ENCODE measurements at regions not wholly inside any gene's neighbourhood (a gene's known extent, or its start where the extent isn't known, plus 50 kb on each side); places are given as distances from the start of the nearest gene placed in this dataset.
"Not testable (repeated sequence)": the region's sequence is repeated elsewhere in the genome, so short reads cannot be mapped to it uniquely, and the experiment has no call there.

- no peak overlapping the region for H3K23ac ChIP-seq (ENCODE audit: insufficient read length, low read depth, low read length)
- H3K4me1 ChIP-seq (ENCODE audit: insufficient read depth, low read length): peaks cover 7% of the 10 kb centered on the region; the same call in 1 of the 2 replicates
- H2AFZ ChIP-seq (ENCODE audit: low read length): no peak overlapping the region
- H3K4ac ChIP-seq (ENCODE audit: low read depth, low read length): no peak overlapping the region
- H3K9me3 ChIP-seq (ENCODE audit: control insufficient read depth, low read depth, low read length): no peaks in the 10 kb centered on the region
- H2BK20ac ChIP-seq (ENCODE audit: low read depth, low read length, poor library complexity, severe bottlenecking): no peak overlapping the region
- no peak overlapping the region for H4K8ac ChIP-seq (replicated peaks; ENCODE audit: insufficient read length, low read depth, low read length)
- H2BK12ac ChIP-seq (ENCODE audit: insufficient read length, low read depth, low read length): no peak overlapping the region
- TF ChIP-seq, protein P1, sequence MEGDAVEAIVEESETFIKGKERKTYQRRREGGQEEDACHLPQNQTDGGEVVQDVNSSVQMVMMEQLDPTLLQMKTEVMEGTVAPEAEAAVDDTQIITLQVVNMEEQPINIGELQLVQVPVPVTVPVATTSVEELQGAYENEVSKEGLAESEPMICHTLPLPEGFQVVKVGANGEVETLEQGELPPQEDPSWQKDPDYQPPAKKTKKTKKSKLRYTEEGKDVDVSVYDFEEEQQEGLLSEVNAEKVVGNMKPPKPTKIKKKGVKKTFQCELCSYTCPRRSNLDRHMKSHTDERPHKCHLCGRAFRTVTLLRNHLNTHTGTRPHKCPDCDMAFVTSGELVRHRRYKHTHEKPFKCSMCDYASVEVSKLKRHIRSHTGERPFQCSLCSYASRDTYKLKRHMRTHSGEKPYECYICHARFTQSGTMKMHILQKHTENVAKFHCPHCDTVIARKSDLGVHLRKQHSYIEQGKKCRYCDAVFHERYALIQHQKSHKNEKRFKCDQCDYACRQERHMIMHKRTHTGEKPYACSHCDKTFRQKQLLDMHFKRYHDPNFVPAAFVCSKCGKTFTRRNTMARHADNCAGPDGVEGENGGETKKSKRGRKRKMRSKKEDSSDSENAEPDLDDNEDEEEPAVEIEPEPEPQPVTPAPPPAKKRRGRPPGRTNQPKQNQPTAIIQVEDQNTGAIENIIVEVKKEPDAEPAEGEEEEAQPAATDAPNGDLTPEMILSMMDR (conservative IDR thresholded peaks at IDR 0.05): no peak
- Mint-ChIP-seq H3K27me3 (ENCODE audit: low read depth) (no peaks in the 10 kb centered on the region), H3K4me1 (peaks cover 11% of the 10 kb centered on the region in 2 experiments), H3K9me3 (peaks cover 0 to 3% of the 10 kb centered on the region in 2 experiments; a peak in 1 of 5 replicates), H3K27ac (no peak overlapping the region), H3K36me3 (ENCODE audit: insufficient read depth in 1 of 3, low read depth in 3 of 3) (no peaks in the 10 kb centered on the region), H3K4me3 (no peak overlapping the region)
- DNase-seq: no peak
- H2BK5ac ChIP-seq (ENCODE audit: insufficient read length, low read length): no peak overlapping the region
- H2AK5ac ChIP-seq (ENCODE audit: insufficient read length, low read length): no peak overlapping the region
- no peaks in the 10 kb centered on the region for H3K79me2 ChIP-seq (ENCODE audit: insufficient read depth, low read length)
- WGBS (ENCODE audit: extremely low coverage, insufficient read length, low lambda C conversion rate): no CpG with 5 or more reads among the region's 6 CpGs
- no peak overlapping the region for H4K91ac ChIP-seq (ENCODE audit: insufficient read length, low read depth, low read length)
- no peak overlapping the region for H3K27ac ChIP-seq (ENCODE audit: insufficient read length, low read depth, low read length)
- H2BK120ac ChIP-seq (ENCODE audit: low read depth, low read length, poor library complexity, severe bottlenecking): no peak overlapping the region
- H2BK15ac ChIP-seq (ENCODE audit: low read depth, low read length): no peak overlapping the region
- H3K56ac ChIP-seq (ENCODE audit: insufficient read length, low read depth, low read length): no peak overlapping the region
- no peak overlapping the region for H3K18ac ChIP-seq (ENCODE audit: insufficient read length, low read depth, low read length)
- H3K27me3 ChIP-seq (ENCODE audit: insufficient read depth, low read length): no peaks in the 10 kb centered on the region
- no peak overlapping the region for H4K5ac ChIP-seq (ENCODE audit: insufficient read length, low read depth, low read length)
- no peak overlapping the region for H3K4me2 ChIP-seq (ENCODE audit: insufficient read depth, insufficient read length, low read length)
- no peak overlapping the region for H3T11ph ChIP-seq (ENCODE audit: low read length)
- H3K9ac ChIP-seq (ENCODE audit: extremely low read depth, insufficient read length, low read length): no peak overlapping the region
- no peaks in the 10 kb centered on the region for H4K20me1 ChIP-seq (ENCODE audit: control insufficient read depth, insufficient read depth, insufficient read length)
- H3K79me1 ChIP-seq (ENCODE audit: insufficient read depth, low read depth, low read length, poor library complexity, severe bottlenecking): no peaks in the 10 kb centered on the region
- H3K14ac ChIP-seq (ENCODE audit: insufficient read depth, low read length): no peak overlapping the region
- no peaks in the 10 kb centered on the region for H3K23me2 ChIP-seq (ENCODE audit: insufficient read length, low read depth, low read length, poor library complexity, severe bottlenecking)
These were observed 85.9 kb upstream of the PARP8 start for GRCh38 chr5:50580506-50580905.

DNA sequence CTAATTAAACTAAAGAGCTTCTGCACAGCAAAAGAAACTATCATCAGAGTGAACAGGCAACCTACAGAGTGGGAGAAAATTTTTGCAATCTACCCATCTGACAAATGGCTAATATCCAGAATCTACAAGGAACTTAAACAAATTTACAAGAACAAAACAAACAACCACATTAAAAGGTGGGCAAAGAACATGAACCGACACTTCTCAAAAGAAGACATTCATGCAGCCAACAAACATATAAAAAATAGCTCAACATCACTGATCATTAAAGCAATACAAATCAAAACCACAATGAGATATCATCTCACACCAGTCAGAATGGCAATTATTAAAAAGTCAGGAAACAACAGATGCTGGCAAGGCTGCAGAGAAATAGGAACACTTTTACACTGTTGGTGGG is 84.6 kb upstream of the PARP8 start:
- not testable (repeated sequence) for H2AK5ac ChIP-seq (ENCODE audit: insufficient read length, low read length); H4K20me1 ChIP-seq (ENCODE audit: control insufficient read depth, insufficient read depth, insufficient read length); H3K9me3 Mint-ChIP-seq; H3K18ac ChIP-seq (ENCODE audit: insufficient read length, low read depth, low read length); H3K23ac ChIP-seq (ENCODE audit: insufficient read length, low read depth, low read length); H2BK15ac ChIP-seq (ENCODE audit: low read depth, low read length); H3K23me2 ChIP-seq (ENCODE audit: insufficient read length, low read depth, low read length, poor library complexity, severe bottlenecking); H2BK12ac ChIP-seq (ENCODE audit: insufficient read length, low read depth, low read length); H2AFZ ChIP-seq (ENCODE audit: low read length); H3T11ph ChIP-seq (ENCODE audit: low read length); H4K91ac ChIP-seq (ENCODE audit: insufficient read length, low read depth, low read length); H3K9me3 ChIP-seq (ENCODE audit: control insufficient read depth, low read depth, low read length); H2BK5ac ChIP-seq (ENCODE audit: insufficient read length, low read length); DNase-seq; H4K8ac ChIP-seq (replicated peaks; ENCODE audit: insufficient read length, low read depth, low read length); H3K56ac ChIP-seq (ENCODE audit: insufficient read length, low read depth, low read length); H3K27me3 Mint-ChIP-seq (ENCODE audit: low read depth); H3K36me3 Mint-ChIP-seq (ENCODE audit: insufficient read depth in 1 of 3, low read depth in 3 of 3); H3K4me2 ChIP-seq (ENCODE audit: insufficient read depth, insufficient read length, low read length); H3K27ac ChIP-seq (ENCODE audit: insufficient read length, low read depth, low read length); H3K4ac ChIP-seq (ENCODE audit: low read depth, low read length); H4K5ac ChIP-seq (ENCODE audit: insufficient read length, low read depth, low read length); H3K27ac Mint-ChIP-seq; H3K4me3 Mint-ChIP-seq; H3K9ac ChIP-seq (ENCODE audit: extremely low read depth, insufficient read length, low read length); H2BK120ac ChIP-seq (ENCODE audit: low read depth, low read length, poor library complexity, severe bottlenecking); H3K4me1 ChIP-seq (ENCODE audit: insufficient read depth, low read length); H2BK20ac ChIP-seq (ENCODE audit: low read depth, low read length, poor library complexity, severe bottlenecking); H3K79me1 ChIP-seq (ENCODE audit: insufficient read depth, low read depth, low read length, poor library complexity, severe bottlenecking); H3K79me2 ChIP-seq (ENCODE audit: insufficient read depth, low read length); H3K14ac ChIP-seq (ENCODE audit: insufficient read depth, low read length); H3K27me3 ChIP-seq (ENCODE audit: insufficient read depth, low read length)
- WGBS (ENCODE audit: extremely low coverage, insufficient read length, low lambda C conversion rate): no CpG with 5 or more reads among the region's 1 CpG
- H3K4me1 Mint-ChIP-seq: peaks cover 19 to 20% of the 10 kb centered on the region in 2 experiments
